ENCODE measurements at regions not wholly inside any gene's neighbourhood (a gene's known extent, or its start where the extent isn't known, plus 50 kb on each side); places are given as distances from the start of the nearest gene placed in this dataset.

- no peak overlapping the region for H2AFZ ChIP-seq (ENCODE audit: low read depth, low read length)
- H3K79me2 ChIP-seq (replicated peaks; ENCODE audit: insufficient read depth, low read length): no peaks in the 10 kb centered on the region
- no peak overlapping the region for H3K9ac ChIP-seq (ENCODE audit: low read length)
- H3K27me3 ChIP-seq (ENCODE audit: insufficient read depth, low read depth, low read length): no peaks in the 10 kb centered on the region
- H3K27ac ChIP-seq (ENCODE audit: low read length): no peak overlapping the region
- no peaks in the 10 kb centered on the region for H3K9me2 ChIP-seq (ENCODE audit: insufficient read depth, low read length)
- no peaks in the 10 kb centered on the region for H3K36me3 ChIP-seq (ENCODE audit: insufficient read depth, low read length)
- no peak overlapping the region for H3K4me3 ChIP-seq (ENCODE audit: low read length)
- TF ChIP-seq REST (IDR thresholded peaks at IDR 0.05; ENCODE audit: borderline replicate concordance) (no peak), POLR2AphosphoS5 (IDR thresholded peaks at IDR 0.05) (no peak), EZH2 (IDR thresholded peaks at IDR 0.05; ENCODE audit: borderline replicate concordance, insufficient read depth, low read length, poor library complexity, severe bottlenecking) (no peak), MXI1 (conservative IDR thresholded peaks at IDR 0.05; ENCODE audit: poor library complexity, severe bottlenecking) (no peak), SMC3 (conservative IDR thresholded peaks at IDR 0.05; ENCODE audit: poor library complexity) (no peak), RAD21 (conservative IDR thresholded peaks at IDR 0.05) (no peak), TAF1 (IDR thresholded peaks at IDR 0.05; ENCODE audit: low read depth) (no peak), EP300 (conservative IDR thresholded peaks at IDR 0.05; ENCODE audit: poor library complexity, severe bottlenecking) (no peak), CTCF (IDR thresholded peaks at IDR 0.05; ENCODE audit: poor library complexity, severe bottlenecking) (no peak)
- H4K20me1 ChIP-seq (ENCODE audit: insufficient read depth): no peaks in the 10 kb centered on the region
- no peak overlapping the region for H3K4me2 ChIP-seq (ENCODE audit: low read length)
- no peaks in the 10 kb centered on the region for H3K9me3 ChIP-seq (ENCODE audit: low read length)
- H3F3A ChIP-seq (ENCODE audit: insufficient read depth, low read length, poor library complexity, severe bottlenecking): no peaks in the 10 kb centered on the region
These were observed 149.5 kb downstream of the RNF144B start for GRCh38 chr6:18536591-18537055.

GRCh38 chr6:18538315-18538714 is 151.2 kb downstream of the RNF144B start:
- Histone ChIP-seq H3K36me3 (ENCODE audit: insufficient read depth, low read length) (no peaks in the 10 kb centered on the region), H2AFZ (ENCODE audit: low read depth, low read length) (no peak overlapping the region), H3K4me3 (ENCODE audit: low read length) (no peak overlapping the region), H3K9me3 (ENCODE audit: low read length) (no peaks in the 10 kb centered on the region), H3K27me3 (ENCODE audit: insufficient read depth, low read depth, low read length) (no peaks in the 10 kb centered on the region), H4K20me1 (ENCODE audit: insufficient read depth) (no peaks in the 10 kb centered on the region), H3K4me2 (ENCODE audit: low read length) (no peak overlapping the region), H3K79me2 (replicated peaks; ENCODE audit: insufficient read depth, low read length) (no peaks in the 10 kb centered on the region), H3F3A (ENCODE audit: insufficient read depth, low read length, poor library complexity, severe bottlenecking) (no peaks in the 10 kb centered on the region), H3K27ac (ENCODE audit: low read length) (no peak overlapping the region), H3K9me2 (ENCODE audit: insufficient read depth, low read length) (no peaks in the 10 kb centered on the region), H3K9ac (ENCODE audit: low read length) (no peak overlapping the region)
- no peak for TF ChIP-seq EP300 (conservative IDR thresholded peaks at IDR 0.05; ENCODE audit: poor library complexity, severe bottlenecking)
- TF ChIP-seq TAF1 (IDR thresholded peaks at IDR 0.05; ENCODE audit: low read depth): no peak
- TF ChIP-seq REST (IDR thresholded peaks at IDR 0.05; ENCODE audit: borderline replicate concordance): no peak
- TF ChIP-seq POLR2AphosphoS5 (IDR thresholded peaks at IDR 0.05): no peak
- no peak for TF ChIP-seq RAD21 (conservative IDR thresholded peaks at IDR 0.05)
- TF ChIP-seq SMC3 (conservative IDR thresholded peaks at IDR 0.05; ENCODE audit: poor library complexity): no peak
- TF ChIP-seq MXI1 (conservative IDR thresholded peaks at IDR 0.05; ENCODE audit: poor library complexity, severe bottlenecking): no peak
- TF ChIP-seq CTCF (IDR thresholded peaks at IDR 0.05; ENCODE audit: poor library complexity, severe bottlenecking): no peak
- no peak for TF ChIP-seq EZH2 (IDR thresholded peaks at IDR 0.05; ENCODE audit: borderline replicate concordance, insufficient read depth, low read length, poor library complexity, severe bottlenecking)
